DMS153 (cell line): ENCODE measurements at regions not wholly inside any gene's neighbourhood (a gene's known extent, or its start where the extent isn't known, plus 50 kb on each side); places are given as distances from the start of the nearest gene placed in this dataset.
"Not testable (repeated sequence)": the region's sequence is repeated elsewhere in the genome, so short reads cannot be mapped to it uniquely, and the experiment has no call there.

Experiments
- DNase-seq: peaks from one replicate; lab custom pipeline; 2025; lab: John Stamatoyannopoulos, UW

DNA sequence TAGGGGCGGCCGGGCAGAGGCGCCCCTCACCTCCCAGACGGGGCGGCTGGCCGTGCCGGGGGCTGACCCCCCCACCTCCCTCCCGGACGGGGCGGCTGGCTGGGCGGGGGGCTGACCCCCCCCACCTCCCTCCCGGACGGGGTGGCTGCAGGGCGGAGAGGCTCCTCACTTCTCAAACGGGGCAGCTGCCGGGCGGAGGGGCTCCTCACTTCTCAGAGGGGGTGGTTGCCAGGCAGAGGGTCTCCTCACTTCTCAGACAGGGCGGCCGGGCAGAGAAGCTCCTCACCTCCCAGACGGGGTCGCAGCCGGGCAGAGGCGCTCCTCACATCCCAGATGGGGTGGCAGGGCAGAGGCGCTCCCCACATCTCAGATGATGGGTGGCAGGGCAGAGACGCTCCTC, 836.8 kb downstream of the RAPGEF2 start:
- not testable (repeated sequence) for DNase-seq

GRCh38 chr4:159941076-159941475, 838.2 kb downstream of the RAPGEF2 start:
- DNase-seq, result no peak

DNA sequence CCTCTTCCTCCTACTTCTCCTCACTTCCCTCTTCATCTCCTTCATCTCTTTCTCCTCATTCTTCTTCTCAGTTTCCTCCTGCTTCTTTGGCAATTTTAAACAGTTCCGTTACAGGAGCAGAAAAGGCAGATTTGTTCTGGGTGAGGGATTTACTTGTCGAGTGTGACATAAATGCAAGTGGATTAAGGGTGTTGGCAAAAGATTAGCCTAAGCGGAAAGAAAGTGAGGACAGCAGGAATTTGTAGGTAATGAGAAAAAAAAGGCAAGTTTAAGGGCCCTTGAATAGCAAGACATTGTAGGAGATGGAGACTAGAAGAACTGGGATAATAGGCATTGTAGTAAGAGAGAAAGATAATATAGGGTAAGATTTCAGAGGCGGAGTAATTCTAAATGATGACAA, 841.6 kb downstream of the RAPGEF2 start:
- DNase-seq, result no peak

- peak; percentile 23 for DNase-seq
Observed at GRCh38 chr4:159946983-159947615, 844.2 kb downstream of the RAPGEF2 start.

- DNase-seq, result no peak
Observed at GRCh38 chr4:159950707-159951106, 847.8 kb downstream of the RAPGEF2 start.

DNA sequence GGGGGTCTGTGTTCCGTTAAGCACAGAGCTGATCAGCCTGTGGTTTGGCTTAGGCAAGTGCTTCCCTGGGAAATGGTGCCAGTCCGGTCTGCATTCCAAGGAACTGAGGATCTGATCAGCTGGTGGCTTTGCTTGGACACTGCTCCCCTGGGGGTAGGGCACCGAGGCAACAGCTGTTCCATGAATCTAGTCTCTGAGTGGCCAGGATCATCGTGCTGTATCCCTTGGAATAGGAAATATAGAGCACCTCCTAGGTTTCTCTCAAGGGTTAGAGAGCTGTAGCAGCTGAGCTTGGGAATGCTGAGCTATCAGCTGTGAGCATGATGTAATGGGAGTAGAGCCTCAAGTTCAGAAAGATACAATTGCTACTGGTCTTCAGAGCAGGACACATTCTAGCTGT, 863.9 kb downstream of the RAPGEF2 start:
- no peak for DNase-seq

DNA sequence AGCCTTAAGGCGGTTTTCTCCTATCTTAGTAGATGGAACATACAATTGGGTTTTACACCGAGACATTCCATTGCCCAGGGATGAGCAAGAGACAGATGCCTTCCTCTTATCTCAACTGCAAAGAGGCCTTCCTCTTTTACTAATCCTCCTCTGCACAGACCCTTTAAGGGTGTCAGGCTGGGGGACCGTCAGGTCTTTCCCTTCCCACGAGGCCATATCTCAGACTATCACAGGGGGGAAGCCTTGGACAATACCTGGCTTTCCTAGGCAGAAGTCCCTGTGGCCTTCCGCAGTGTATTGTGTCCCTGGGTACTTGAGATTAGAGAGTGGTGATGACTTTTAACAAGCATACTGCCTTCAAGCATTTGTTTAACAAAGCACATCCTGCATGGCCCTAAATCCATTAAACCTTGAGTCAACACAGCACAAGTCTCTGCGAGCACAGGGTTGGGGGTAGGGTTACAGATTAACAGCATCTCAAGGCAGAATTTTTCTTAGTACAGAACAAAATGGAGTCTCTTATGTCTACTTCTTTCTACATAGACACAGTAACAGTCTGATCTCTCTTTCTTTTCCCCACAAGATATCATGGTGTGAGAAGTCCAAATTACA, 874.1 kb downstream of the RAPGEF2 start:
- peak; percentile 48 for DNase-seq

DNA sequence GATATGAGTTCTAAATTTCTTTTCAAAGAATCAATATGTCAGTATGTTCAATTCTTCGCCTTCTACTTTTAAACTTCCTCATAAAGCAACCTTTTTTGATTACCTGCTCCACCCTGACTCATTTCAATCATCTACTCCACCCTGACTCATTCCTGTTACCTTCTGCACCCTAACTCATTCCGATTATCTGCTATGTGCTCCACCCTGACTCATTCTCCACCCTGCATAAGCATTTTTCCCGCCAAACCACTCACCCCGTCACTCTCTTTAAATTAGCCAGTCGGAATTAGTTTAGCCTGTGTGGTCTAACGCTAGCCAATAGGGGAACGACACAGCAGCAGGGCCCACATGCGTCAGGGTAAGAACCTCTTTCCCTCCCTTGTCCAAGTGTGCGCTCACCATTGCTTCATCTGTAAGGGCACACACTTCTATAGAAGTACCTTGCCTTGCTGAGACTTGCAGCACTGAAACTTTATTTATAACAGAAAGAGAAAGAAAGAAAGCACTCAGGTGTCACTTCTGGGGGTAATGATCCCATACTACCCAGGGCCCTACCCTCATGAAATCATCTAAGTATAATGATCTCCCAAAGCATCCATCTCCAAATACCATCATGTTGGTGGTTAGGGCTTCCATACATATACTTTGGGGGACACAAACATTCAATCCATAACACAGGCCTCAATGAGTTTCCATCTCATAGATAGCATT, 875.2 kb downstream of the RAPGEF2 start:
- no peak for DNase-seq

DNA sequence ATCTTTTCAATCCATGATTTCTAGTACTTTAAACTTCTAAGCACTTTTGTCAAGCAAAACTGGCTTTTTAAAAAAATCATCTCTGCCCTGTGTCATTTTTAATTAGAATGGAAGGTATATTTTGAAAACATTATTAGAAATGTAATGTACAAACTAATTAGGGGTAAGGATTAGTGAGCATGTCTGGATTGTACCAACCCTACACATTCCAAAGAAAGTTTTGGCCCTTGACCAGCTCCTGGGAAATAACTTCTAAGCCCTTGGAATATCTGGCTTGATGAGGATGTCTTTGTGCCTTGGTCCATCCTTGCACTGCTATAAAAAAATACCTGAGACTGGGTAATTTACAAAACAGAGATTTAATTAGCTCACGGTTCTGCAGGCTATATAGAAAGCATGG, 876.5 kb downstream of the RAPGEF2 start:
- DNase-seq, result no peak

- no peak for DNase-seq
Observed at GRCh38 chr4:159979953-159980352, 877.1 kb downstream of the RAPGEF2 start.

DNA sequence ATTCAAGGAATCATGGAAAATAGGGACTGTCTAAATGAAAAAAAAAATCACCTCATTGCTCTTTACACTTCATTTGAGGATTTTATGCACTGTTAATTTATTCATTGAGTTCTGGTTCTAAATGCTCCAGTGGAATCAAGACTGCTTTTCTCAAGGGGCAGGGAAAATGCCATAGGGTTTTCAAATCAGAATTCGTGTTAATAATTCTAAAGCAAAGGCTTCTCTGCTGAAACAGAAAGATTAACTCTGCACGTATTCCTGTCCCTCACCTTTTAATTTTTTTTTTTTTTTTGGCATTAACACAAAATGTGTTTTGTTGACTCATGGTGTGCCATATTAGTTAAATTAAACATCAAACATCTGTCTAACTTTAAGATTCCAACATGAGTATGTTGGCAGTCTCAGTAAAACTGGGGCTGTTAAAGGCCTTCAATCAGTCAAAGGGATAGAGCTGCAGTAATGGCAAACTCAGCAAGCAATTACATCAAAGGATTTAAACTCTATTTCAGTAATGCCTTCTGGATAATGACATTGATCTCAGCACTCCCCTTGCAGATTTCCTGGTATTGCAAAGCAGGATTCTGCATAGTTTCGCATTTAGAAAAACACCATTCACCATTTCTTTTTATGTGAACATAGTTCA, 878.1 kb downstream of the RAPGEF2 start:
- no peak for DNase-seq

GRCh38 chr4:159981469-159981856, 878.6 kb downstream of the RAPGEF2 start:
- DNase-seq, result no peak

DNA sequence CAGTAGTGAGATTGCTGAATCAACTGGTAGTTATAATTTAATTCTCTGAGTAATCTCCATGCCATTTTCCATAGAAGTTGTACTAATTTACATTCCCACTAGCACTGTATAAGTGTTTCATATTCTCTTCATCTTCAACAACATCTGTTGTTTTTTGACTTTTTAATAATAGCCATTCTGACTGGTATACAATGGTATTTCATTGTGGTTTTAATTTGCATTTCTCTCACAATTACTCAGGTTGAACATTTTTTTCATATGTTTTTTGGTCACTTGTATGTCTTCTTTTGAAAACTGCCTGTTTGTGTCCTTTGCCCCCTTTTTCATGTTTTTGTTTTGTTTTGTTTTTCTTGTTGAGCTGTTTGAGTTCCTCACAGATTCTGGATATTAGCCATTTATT, 880.2 kb downstream of the RAPGEF2 start:
- DNase-seq, result no peak

GRCh38 chr4:160009656-160010493, 907.0 kb downstream of the RAPGEF2 start:
- DNase-seq, result no peak

- DNase-seq, result no peak
Observed at GRCh38 chr4:160019936-160020335, 917.1 kb downstream of the RAPGEF2 start.

DNA sequence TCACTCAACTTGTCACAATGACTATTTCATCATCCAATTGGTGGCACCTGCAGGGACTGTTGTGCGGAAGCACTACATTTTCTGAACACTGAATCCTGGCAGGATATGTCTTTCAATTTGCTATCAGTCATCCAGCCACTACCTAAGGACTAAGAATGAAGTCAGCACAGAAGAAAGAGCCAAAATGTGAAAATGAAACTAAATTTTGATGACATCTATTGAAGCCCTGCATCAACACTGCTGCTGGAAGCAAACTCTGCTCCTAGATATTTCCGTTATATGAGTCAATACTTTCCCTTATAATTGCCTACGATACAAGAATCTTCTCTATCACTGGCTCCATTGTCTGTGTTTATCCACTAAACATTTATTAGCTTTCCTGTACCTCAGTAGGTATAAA, 917.9 kb downstream of the RAPGEF2 start:
- no peak for DNase-seq

DNA sequence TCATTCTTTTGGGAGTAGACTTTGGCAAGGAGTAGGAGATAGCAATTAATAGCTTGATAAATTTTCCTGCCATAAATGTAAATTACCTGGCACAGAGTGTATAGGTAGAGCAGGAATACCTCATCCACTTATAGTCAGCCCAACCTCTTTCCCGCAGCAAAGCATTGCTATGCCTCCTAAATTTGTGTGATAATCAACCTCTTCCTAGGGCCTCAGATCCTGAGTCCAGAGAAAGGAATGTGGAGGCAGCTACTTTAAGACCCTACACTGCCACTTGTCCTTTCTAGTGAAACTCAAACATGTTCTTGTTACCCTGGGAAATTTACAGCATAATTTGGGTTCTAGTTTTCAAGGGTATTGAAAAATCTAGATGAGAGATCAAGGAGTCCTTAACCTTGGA, 919.0 kb downstream of the RAPGEF2 start:
- no peak for DNase-seq

GRCh38 chr4:160026721-160027120, 923.8 kb downstream of the RAPGEF2 start:
- DNase-seq, result no peak

- DNase-seq, result no peak
Observed at GRCh38 chr4:160034501-160034900, 931.6 kb downstream of the RAPGEF2 start.

GRCh38 chr4:160038615-160039014, 935.7 kb downstream of the RAPGEF2 start:
- DNase-seq, result no peak

- peak; percentile 10 for DNase-seq
Observed at GRCh38 chr4:160044693-160045092, 941.8 kb downstream of the RAPGEF2 start.
